ENCODE measurements at regions not wholly inside any gene's neighbourhood (a gene's known extent, or its start where the extent isn't known, plus 50 kb on each side); places are given as distances from the start of the nearest gene placed in this dataset.

GRCh38 chr5:133754575-133755169 is 142.3 kb upstream of the FSTL4 start:
- Mint-ChIP-seq H3K27ac (no peak overlapping the region), H3K4me1 (no peaks in the 10 kb centered on the region; a peak in 1 of 4 replicates), H3K9me3 (no peaks in the 10 kb centered on the region), H3K4me3 (no peak overlapping the region), H3K27me3 (ENCODE audit: low read depth) (peaks cover 26% of the 10 kb centered on the region), H3K36me3 (ENCODE audit: insufficient read depth in 1 of 3, low read depth in 3 of 3) (no peaks in the 10 kb centered on the region)
- Histone ChIP-seq H3K9me3 (ENCODE audit: control insufficient read depth, low read depth, low read length) (no peaks in the 10 kb centered on the region), H3K79me1 (ENCODE audit: insufficient read depth, low read depth, low read length, poor library complexity, severe bottlenecking) (no peaks in the 10 kb centered on the region), H3K23ac (ENCODE audit: insufficient read length, low read depth, low read length) (no peak overlapping the region), H2BK5ac (ENCODE audit: insufficient read length, low read length) (no peak overlapping the region), H3K27ac (ENCODE audit: insufficient read length, low read depth, low read length) (no peak overlapping the region), H2AK5ac (ENCODE audit: insufficient read length, low read length) (no peak overlapping the region), H3K27me3 (ENCODE audit: insufficient read depth, low read length) (no peaks in the 10 kb centered on the region; the same call in none of the 2 replicates), H2BK20ac (ENCODE audit: low read depth, low read length, poor library complexity, severe bottlenecking) (no peak overlapping the region), H2BK15ac (ENCODE audit: low read depth, low read length) (no peak overlapping the region), H2AFZ (ENCODE audit: low read length) (no peak overlapping the region), H3K23me2 (ENCODE audit: insufficient read length, low read depth, low read length, poor library complexity, severe bottlenecking) (no peaks in the 10 kb centered on the region), H3K56ac (ENCODE audit: insufficient read length, low read depth, low read length) (no peak overlapping the region), H4K91ac (ENCODE audit: insufficient read length, low read depth, low read length) (no peak overlapping the region), H4K5ac (ENCODE audit: insufficient read length, low read depth, low read length) (no peak overlapping the region), H3T11ph (ENCODE audit: low read length) (no peak overlapping the region), H3K9ac (ENCODE audit: extremely low read depth, insufficient read length, low read length) (no peak overlapping the region), H3K4ac (ENCODE audit: low read depth, low read length) (no peak overlapping the region), H2BK120ac (ENCODE audit: low read depth, low read length, poor library complexity, severe bottlenecking) (no peak overlapping the region), H3K18ac (ENCODE audit: insufficient read length, low read depth, low read length) (no peak overlapping the region), H3K79me2 (ENCODE audit: insufficient read depth, low read length) (no peaks in the 10 kb centered on the region), H3K4me2 (ENCODE audit: insufficient read depth, insufficient read length, low read length) (no peak overlapping the region), H3K4me1 (ENCODE audit: insufficient read depth, low read length) (no peaks in the 10 kb centered on the region), H4K20me1 (ENCODE audit: control insufficient read depth, insufficient read depth, insufficient read length) (no peaks in the 10 kb centered on the region), H4K8ac (replicated peaks; ENCODE audit: insufficient read length, low read depth, low read length) (no peak overlapping the region), H2BK12ac (ENCODE audit: insufficient read length, low read depth, low read length) (no peak overlapping the region), H3K14ac (ENCODE audit: insufficient read depth, low read length) (no peak overlapping the region)
- TF ChIP-seq CTCF (conservative IDR thresholded peaks at IDR 0.05) = peak; percentile 81
- peak; percentile 52 for DNase-seq
- no CpG with 5 or more reads among the region's 5 CpGs for WGBS (ENCODE audit: extremely low coverage, insufficient read length, low lambda C conversion rate)
